ENCODE measurements at regions not wholly inside any gene's neighbourhood (a gene's known extent, or its start where the extent isn't known, plus 50 kb on each side); places are given as distances from the start of the nearest gene placed in this dataset.
"Not testable (repeated sequence)": the region's sequence is repeated elsewhere in the genome, so short reads cannot be mapped to it uniquely, and the experiment has no call there.

DNA sequence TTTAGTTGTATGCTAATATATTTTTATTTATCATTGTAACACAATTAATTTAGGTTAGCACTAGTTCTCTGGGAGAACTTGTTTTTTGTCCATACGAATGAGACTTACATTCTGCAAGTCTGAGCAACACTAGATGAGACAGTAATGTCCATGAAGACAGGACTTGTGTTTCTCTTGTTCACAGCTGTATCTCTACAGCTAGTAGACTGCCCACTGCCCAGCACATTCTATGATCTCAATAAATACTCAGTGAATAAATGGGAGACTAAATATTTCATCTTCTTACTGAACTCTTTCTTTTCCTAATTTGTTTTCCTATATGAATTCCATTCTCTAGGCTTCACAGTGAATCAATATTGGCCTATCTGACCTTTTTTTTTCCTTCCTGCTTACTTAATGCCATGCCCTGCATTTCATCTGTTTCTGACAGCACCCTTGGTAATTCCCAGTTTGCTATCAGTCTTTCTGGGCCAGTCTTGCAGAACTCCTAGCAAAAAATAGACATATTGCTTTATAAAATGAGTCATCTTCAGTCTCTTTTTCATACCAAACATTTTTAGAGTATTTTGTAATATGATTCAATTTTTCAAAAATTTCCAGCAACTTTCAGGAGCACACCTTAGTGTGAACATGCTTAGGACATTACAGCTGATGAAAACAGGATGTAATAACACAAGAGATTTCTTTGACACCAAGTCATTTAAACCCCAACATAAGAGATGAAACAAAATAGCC lies 185.5 kb upstream of the ATP2B1 start:
- DNase-seq, result no peak

DNA sequence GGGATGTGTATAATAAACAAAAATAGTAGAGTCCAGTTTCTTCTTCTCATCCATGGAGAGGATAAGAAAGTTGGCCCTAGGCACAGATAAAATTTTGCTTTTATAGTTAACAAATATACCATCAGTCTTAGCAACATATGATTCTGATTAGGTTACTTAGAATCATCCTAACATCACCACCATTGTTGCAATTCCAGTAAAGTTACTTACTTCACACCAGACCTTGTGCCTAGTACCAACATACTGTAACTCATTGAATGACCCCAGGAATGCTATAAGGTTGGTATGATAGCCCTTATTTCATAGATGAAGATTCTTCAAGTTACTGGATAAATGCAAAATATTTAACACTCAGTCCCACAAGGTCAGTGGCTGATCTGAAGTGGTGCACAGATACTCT lies 183.8 kb upstream of the ATP2B1 start:
- no peak for DNase-seq

DNA sequence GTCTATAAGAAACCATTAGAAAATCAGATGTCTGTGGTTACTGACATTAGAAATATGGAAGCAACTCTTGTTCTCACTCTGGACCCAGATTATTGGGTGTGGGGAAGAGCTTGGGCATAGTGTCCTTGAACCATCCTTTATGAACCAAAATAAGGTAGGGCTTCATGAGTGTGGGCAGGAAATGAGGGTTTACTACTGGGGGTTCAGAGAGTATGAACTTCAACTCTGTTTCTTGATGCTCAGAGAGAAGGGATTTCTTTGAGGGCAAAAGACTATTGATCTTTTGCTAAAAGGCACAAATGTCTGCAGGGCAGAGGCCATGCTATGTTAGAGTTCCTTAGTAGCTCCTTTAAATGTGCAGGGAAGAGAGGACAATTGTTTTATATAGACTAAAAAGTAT lies 183.3 kb upstream of the ATP2B1 start:
- no peak for DNase-seq

DNA sequence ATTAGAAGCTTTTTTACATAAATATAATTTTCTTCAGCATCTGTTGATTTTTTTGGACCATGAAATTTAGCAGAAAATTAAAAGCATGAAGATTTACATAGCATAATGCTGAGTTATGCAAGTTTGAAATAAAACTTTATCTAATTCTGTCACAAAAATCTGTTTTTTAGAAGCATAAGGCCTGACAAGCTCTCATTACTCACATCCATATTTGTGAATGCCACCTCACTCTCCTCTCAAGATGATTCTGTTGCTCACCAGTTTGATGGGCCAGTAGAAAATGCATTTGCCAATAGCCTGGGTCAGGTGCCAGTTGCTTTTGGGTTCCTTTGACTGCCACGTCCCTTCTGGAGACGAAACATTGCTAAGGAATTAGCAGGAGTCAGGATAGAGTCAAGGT lies 181.5 kb upstream of the ATP2B1 start:
- no peak for DNase-seq

DNA sequence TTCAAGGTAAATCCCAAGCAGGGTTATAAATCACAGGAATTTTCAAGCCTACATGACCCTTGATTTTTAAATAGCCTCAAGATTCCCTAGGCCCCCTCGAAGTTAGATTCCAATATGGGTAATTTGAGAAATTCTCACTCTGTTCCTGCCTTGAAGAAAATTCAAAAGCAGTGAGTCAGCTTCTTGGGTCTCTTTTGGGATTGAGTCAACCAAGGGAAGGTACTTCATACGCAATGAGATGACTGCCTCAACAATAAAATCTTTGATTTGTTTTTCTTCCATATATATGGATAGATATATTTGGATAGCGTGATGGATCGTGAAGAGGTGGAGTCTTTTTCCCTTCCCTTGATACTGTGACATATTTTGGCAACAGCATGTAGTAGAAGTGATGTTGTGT lies 180.4 kb upstream of the ATP2B1 start:
- no peak for DNase-seq

DNA sequence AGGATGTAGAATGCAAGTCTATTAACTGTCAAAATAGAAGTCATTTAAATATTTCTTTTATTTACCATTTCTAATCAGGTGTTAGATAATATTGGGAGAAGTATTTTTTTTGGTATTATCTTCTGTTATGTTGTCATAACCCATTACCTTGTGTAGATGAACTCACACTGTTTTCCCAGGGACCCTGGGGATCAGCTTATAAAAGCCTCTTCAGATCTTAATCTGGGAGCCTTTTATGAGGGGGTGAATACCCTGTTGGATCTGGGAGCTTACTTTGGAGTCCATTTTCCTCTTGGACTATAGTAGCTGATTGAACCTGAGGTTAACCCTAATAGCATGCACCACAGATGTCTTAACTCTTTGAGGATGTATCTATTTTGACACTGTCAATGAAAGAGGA lies 176.3 kb upstream of the ATP2B1 start:
- DNase-seq, result peak; percentile 16

DNA sequence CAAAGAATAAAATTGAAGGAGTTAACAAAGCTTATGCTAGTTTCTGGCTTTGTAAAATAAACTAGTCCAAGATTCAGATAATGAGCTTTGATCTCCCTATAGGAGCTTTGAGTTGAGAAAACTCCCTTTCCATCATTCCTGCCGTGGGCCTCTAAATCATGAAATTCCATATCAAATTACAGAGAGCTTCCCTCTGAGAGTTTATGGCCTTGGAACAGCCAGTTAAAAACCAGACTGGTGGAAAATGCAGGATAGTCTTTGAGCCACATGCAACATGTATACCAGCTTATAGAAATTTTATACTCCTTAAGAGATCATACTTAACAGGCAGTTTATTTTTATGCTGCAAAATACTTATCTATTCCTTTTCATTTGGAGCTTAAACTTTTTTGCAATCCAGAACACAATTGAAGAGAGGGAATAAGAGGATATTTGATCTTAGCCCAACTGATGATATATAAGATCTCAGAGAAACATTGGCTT lies 175.8 kb upstream of the ATP2B1 start:
- DNase-seq, result no peak

DNA sequence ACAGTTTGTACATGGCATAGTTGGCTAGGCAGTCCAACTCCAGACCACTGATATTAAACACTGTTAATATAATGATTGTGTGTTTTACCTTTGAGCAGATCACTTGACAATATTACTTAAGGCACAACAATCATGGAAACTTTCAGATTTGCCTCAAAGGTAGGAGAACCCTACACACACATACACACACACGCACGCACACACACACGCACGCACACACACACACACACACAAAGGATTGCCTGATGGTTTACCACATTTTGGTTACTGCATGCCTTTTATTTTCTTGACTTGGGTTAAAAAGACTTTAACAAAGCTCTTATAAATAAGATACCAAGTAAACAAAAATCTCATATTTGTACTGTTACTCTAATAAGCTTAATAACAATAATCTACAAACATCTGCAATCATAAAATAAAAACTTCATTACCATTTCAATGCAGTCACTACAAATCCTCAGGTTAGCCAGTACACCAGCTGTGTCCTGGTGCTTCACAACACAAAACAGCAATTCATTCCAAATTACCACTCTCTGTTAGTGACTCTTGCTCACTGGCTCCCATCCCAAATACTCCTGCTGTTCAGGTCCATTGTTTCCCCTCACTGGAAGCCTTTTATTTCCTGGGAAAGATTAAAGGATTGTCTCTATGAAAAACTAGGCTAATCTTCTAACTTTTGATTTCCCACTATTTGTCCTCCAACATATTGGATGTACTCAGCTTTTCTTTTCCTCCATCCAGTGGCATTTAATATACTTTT lies 175.2 kb upstream of the ATP2B1 start:
- peak; percentile 61 for DNase-seq

DNA sequence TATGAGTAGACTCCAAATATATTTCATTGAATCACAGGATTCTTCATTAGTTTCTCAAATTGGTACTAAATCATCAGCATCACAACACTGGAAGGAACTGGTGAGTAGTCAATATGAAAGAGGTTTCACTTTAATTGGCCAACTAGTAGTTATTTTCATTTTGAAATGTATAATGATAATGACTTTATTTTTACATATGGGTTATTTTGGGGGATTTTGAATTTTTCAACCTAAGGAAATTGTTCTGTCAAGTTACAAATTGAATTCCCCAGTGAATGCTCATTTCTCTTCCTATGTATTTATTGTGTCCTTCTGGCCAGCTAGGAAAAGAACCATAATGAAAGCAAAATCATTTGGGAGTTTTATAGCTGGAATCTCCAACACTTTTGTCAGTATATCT lies 174.2 kb upstream of the ATP2B1 start:
- DNase-seq, result no peak

DNA sequence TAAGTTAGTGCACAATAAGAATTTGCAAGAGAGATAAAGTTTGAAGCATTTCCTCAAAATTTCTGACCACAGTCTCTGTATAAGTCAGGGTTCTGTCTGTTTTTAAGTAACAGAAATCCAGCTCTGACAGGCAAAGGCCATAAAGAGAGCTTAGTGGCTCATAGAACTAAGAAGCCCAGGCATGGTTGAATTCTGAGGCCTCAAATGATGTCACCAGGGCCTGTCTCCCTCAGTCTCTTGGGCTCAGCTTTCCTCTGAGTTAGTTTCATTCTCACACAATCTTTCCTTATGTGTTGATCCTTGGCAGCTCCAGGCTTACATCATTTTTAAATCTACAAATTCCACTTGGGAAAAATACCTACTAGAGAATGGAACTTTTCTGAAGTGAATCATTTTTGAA lies 173.4 kb upstream of the ATP2B1 start:
- no peak for DNase-seq

DNA sequence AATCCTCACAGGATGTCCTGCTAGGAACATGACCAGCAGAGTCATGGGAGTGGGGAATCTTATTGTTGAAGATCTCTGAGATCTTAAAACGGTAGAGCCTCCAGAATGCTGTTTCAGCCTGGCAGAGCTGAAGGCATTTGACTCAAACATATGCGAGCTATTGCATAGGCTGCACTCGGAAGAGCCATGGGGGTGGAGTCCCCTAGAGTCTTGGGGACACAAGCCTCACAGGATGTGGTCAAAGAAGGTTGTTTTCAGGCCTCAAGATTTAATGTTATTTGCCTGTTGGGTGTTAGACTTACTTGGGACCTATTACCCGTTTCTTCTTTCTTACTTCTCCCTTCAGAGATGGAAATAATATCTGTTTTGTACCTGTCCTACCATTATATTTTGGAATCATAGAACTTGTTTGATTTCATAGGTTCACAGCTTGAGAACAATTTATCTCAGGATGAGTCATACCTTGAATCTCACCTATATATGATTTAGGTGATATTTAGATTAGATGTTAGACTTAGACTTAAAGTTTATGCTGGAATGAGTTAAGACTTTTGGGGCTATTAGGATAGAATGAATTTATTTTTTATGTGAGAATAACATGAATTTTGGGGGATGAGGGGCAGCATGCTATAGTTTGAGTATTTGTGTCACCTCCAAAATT lies 172.2 kb upstream of the ATP2B1 start:
- no peak for DNase-seq

DNA sequence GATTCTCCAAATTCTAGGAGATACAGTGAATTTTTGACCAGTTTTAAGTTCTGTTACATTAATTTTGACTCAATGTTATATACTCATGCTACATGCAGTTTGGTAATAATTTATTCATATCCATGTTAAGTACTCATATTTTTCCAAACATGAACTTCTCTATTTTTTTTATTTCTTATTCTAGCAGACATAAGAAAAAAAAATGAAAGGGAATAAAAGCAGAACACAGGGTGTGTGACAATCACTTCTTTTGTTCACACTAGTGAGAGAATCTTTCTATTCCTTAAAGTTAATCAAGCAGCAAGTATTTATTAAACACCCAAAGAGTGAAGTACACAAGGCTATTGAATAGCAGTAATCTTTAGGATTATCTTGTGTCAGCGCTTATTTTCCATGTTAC lies 171.1 kb upstream of the ATP2B1 start:
- no peak for DNase-seq

DNA sequence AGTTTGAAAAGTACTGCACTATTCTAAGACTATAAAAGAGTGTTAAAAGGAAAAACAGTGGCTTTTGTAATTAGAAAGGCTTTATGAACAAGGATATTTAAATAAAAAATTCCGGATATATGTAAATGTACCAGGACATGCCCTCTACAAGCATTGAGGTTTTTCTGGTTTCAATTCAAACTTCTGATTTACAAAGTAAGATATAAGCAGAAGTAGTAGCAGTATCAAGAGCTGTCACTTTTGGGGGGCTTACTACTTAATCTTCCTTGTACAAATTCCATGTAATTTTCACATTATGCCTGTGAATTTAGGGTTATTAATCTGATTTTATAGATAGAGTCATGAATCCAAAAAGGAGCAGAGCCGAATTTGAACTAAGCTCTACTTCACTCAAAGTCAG lies 170.3 kb upstream of the ATP2B1 start:
- no peak for DNase-seq

DNA sequence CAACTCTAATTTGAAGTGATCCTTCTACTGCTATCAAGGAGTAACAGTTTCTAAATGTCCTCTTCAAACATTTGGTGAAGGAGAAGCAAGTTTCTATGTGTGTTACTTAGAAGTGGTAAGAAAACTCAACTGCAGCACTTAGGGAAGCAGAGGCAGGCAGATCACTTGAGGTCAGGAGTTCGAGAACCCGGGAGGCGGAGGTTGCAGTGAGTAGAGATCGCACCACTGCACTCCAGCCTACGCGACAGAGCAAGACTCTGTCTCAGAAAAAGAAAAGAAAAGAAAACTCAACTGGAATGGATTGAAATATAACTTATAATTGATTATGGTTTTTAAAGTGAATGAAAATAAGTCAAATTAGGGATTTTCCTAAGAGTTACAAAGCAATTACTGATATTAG lies 169.7 kb upstream of the ATP2B1 start:
- no peak for DNase-seq

DNA sequence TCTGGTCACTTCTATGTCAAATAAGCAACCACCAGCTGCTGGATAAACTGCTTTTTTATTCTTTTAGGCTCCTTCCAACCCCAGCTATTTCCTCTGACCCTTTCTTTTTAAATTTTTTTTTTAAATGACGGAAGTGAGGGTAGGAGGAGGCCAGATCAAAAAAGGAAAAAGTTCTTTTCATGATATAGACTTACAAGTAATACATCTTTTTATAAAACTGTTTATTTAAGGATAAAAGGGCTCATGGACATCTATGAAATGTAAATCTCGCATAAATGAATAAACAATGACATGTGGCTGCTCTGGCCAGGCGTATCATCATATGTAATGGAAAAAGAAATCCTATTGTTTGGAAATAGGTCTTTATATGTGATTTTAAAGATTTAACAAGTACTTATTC lies 169.0 kb upstream of the ATP2B1 start:
- DNase-seq, result no peak

DNA sequence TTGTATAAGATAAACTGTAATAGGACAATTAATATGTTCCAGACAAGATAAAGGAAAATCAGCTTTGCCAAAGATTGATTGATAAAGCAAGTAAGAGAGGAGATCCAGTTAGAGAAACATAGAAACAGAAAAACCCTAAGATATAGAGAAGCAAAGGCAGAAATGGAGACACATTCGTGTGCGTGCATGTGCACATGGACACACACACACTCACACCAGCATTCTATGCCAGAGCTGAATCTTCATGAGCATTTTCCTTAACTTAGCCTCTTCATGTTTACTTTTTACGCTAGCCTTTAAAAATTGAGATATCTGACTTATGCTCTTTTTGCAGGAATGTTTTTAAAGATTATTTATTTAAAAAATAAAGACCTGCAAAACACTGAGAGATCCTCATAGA lies 168.5 kb upstream of the ATP2B1 start:
- no peak for DNase-seq

DNA sequence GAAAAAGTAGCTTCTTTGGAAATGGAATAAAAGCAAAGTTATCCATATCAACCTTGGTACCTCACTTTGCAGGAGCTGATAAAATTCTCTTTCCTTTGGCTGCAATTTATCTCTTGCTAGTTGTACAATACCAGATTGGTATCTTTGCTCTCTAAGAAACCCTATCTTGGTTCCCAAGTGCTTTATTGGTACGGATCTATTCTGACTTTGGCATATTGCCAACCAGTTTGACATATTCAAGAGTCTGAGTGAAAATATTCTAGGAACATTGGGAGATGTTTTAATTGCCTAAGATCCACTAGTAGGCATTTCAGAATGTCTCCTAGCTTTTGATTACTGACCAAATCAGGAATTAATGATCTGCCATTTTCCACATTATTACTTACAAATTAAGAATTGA lies 167.2 kb upstream of the ATP2B1 start:
- DNase-seq, result no peak

DNA sequence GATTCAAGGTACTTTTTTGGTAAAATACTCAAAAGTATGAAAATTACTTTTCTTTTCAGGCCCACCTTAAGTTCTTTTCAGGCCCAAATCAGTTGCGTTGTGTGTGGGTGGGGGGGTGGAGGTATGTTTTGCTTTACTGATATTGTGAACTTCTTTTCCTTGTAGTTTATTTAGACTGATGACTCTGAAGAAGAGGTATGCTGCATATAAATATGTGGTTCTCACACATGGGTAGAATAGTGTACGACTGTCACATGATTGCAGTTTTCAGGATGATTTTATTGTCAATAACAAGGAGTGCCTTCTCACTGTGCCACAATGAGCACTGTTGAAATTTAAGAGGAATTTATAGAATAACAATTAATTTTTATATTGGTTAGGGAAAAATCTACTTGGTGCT lies 166.6 kb upstream of the ATP2B1 start:
- no peak for DNase-seq

DNA sequence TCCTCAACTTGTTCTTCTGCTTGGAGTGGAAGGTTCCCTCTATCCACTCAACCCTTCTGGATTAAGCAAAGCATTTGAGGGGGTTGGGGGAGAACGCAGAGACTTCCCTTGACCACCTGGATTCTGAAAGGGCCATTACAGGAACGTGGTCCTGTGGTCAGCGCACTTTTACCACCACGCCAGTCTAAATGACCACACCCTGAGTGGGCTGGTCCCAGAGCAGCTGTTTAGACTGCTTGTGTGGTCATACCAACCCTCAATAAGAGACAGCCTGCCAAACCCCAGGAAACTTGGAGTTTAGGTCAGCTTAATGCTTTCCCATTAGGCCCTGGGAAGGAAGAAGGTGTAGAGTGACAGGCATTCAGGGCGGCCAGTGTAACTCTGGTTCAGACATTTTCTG lies 165.5 kb upstream of the ATP2B1 start:
- DNase-seq, result no peak

DNA sequence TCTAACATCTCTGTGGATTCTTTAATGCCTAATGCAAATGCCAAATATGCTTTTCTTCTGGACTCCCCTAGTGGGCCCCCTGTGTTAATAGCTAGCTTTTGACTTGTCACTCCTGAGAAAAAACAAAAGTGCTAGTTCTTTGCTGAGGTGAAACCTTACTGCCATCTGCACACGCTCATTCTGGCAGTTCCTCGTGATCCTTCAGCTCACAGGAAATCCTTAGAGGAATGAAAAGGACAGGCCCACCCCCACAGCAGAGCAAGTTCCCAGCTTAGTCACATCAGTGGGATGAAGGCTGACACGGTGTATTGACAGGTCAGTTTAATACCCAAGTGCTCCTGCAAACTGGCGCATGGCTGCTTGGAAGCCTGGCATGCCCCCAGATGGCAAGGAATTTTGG lies 165.1 kb upstream of the ATP2B1 start:
- no peak for DNase-seq

DNA sequence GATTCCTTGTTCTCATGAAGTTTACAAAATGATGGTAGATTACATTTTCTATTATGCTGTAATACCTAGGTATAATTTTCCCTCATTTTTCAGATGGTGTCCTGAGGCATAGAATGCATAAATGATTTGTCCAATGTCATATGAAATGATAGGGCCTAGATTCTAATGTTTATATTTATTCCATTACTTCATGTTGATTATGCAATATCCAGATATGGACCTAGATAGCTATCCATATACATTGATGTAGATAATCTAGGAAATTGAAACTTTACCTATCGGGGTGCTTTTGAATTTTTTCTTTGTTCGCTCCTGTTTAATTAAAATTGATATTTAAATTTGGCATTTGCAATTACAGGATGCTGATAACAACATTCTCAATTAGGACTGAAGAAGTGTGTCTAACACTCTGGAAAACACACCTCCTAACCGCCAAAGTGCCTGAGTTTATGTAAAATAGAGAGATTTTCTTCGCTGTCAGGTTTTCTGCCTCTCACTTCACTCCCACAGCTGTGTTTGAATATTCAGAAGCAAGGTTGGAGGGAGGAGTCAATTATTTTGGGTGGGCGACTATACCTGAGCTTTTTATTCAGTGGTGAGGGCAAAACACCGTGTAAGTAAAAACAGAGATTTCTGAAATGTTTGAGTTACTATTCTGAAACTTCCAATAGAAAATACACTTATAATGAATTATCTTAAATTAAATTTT lies 164.4 kb upstream of the ATP2B1 start:
- no peak for DNase-seq

DNA sequence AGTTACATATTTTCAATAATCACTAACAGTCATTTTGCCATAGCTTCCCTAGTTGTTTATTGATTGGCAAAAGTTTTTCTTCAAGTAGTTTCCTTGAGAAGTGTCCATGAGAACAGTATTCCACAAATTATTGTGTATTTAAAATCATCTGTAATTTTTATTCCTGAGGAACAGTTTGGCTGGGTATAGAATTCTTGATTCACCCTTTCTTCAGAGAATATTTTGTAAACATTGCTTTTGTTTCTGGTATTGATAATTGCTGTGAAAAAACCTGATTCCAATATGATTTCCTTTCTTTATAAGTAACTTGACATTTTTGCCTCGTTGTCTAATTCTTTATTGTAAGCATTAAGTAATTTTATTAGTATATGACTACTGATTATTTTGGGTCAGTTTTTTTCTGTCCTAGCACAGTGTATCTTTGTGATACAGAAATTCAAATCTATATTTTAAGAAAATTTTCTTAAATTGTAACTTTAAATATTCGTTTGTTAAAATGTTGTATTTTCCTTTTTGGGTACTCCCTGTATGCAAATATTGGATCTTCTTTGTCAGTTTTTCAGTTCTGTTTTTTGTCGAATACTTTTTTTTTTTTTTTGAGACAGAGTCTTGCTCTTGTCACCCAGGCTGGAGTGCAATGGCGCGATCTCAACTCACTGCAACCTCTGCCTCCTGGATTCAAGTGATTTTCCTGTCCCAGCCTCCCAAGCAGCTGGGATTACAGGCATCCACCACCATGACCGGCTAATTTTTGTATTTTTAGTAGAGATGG lies 162.0 kb upstream of the ATP2B1 start:
- DNase-seq, result no peak

DNA sequence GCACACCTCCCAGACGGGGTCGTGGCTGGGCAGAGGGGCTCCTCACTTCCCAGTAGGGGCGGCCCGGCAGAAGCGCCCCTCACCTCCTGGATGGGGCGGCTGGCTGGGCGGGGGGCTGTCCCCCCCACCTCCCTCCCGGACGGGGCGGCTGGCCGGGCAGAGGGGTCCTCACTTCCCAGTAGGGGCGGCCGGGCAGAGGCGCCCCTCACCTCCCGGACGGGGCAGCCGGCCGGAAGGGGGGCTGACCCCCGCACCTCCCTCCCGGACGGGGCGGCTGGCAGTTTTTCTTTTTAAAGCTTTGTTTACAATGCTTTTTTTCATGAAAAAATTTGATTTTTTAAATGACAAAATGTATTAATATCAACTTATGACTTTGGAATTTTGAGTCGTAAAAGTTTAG lies 159.0 kb upstream of the ATP2B1 start:
- DNase-seq, result not testable (repeated sequence)
